HepG2 (cell line): ENCODE measurements at regions not wholly inside any gene's neighbourhood (a gene's known extent, or its start where the extent isn't known, plus 50 kb on each side); places are given as distances from the start of the nearest gene placed in this dataset.
A peak's percentile ranks its signal among the peaks of the same experiment; 100 is the strongest.

ENCODE experiments used
- ATAC-seq: fragments of 200-7000 bp; cut with Tn5 transposase; 3 replicates; pipeline ENCODE4 v1.9.1; 2020; ENCODE audit warnings: mild to moderate bottlenecking, moderate library complexity
- BruUV-seq: library from RNA; stranded (reverse); fragments of 400-500 nt; replicated peaks from 2 replicates; lab custom pipeline; 2021; lab: Mats Ljungman, UMichigan
- CTCF ChIA-PET: fragments of 300-600 bp; formaldehyde crosslinking; extraction: SDS; loops from one replicate; lab custom pipeline; 2021; ENCODE audit warnings: low total read pairs, inconsistent platforms, low intra/inter-chr PET ratio; lab: Yijun Ruan, JAX
- POLR2A ChIA-PET: fragments of 350-600 bp; sonication (Branson Sonifier 250); formaldehyde crosslinking; loops from one replicate; lab custom pipeline; 2020; ENCODE audit warnings: antibody characterized with exemption, inconsistent platforms; lab: Yijun Ruan, JAX
- DNase-seq: peaks from one replicate; pipeline ENCODE4 v3.0.0-alpha.2; 2015; ENCODE audit warnings: low spot score
- FAIRE-seq: peaks from 3 replicates; lab custom pipeline; 2011; peaks lifted over from hg19 to GRCh38; lab: Jason Lieb, UNC
- H2AFZ ChIP-seq: one replicate; pipeline ENCODE4 v1.6.1; 2011; ENCODE audit warnings: low read length, inconsistent platforms
- H3K27ac ChIP-seq: fragments of 300-600 bp; 3 replicates; pipeline ENCODE4 v1.8.0; 2011; ENCODE audit warnings: mixed run types, mild to moderate bottlenecking, mixed read lengths, low read length, inconsistent platforms; ENCODE audit not compliant: insufficient read depth; ENCODE audit errors: extremely low read length
- H3K27me3 ChIP-seq, 2 experiments: fragments of 200-600 bp in 1 of 2; 2 replicates in 1 of 2; 3 replicates in 1 of 2; pipeline versions ENCODE4 v1.6.0 to v1.8.0; 2011; ENCODE audit warnings: low read length in 2 of 2, mild to moderate bottlenecking in 2 of 2, moderate library complexity in 2 of 2, inconsistent platforms in 1 of 2; ENCODE audit not compliant: insufficient read depth in 2 of 2, control insufficient read depth in 1 of 2
- H3K36me3 ChIP-seq, 2 experiments: fragments of 200-600 bp in 1 of 2; replicated peaks in 1 of 2; 2 replicates in 1 of 2; 3 replicates in 1 of 2; pipeline versions ENCODE4 v1.5.1 to v1.8.0; 2011; ENCODE audit warnings: low read length in 2 of 2, inconsistent platforms in 1 of 2; ENCODE audit not compliant: insufficient read depth in 2 of 2, control insufficient read depth in 1 of 2
- H3K4me1 ChIP-seq: 2 replicates; pipeline ENCODE4 v1.5.1; 2012; ENCODE audit warnings: low read length, inconsistent platforms; ENCODE audit not compliant: insufficient read depth
- H3K4me2 ChIP-seq: 2 replicates; pipeline ENCODE4 v1.6.0; 2011; ENCODE audit warnings: low read depth, low read length, inconsistent platforms
- H3K4me3 ChIP-seq, 3 experiments: fragments of 200-600 bp in 1 of 3; sonication (generic), shearing (Covaris generic) in 1 of 3; replicated peaks in 1 of 3; 2 replicates each; pipeline ENCODE4 v1.5.1; 2011 to 2016; ENCODE audit warnings: low read length in 3 of 3, inconsistent platforms in 2 of 3, low read depth in 2 of 3, mild to moderate bottlenecking in 2 of 3, control low read depth in 1 of 3, mixed read lengths in 1 of 3; ENCODE audit not compliant: insufficient read depth in 1 of 3
- H3K79me2 ChIP-seq: one replicate; pipeline ENCODE4 v1.6.1; 2011; ENCODE audit warnings: low read length, inconsistent platforms; ENCODE audit not compliant: insufficient read depth
- H3K9ac ChIP-seq: 2 replicates; pipeline ENCODE4 v1.6.0; 2011; ENCODE audit warnings: mild to moderate bottlenecking, low read depth, low read length, inconsistent platforms; ENCODE audit not compliant: insufficient read depth
- H3K9me3 ChIP-seq: 2 replicates; pipeline ENCODE4 v1.5.1; 2012; ENCODE audit warnings: mild to moderate bottlenecking, low read length
- H4K20me1 ChIP-seq: 2 replicates; pipeline ENCODE4 v1.6.0; 2011; ENCODE audit warnings: inconsistent platforms, mild to moderate bottlenecking, low read length, moderate library complexity; ENCODE audit not compliant: insufficient read depth
- DNMT1 ChIP-seq: sonication (generic); formaldehyde crosslinking; IDR thresholded peaks from 2 replicates; pipeline ENCODE4 v1.5.1; 2020; ENCODE audit warnings: mild to moderate bottlenecking, missing genetic modification reagents
- MAFK ChIP-seq, 2 experiments: IDR thresholded peaks in 1 of 2; conservative IDR thresholded peaks in 1 of 2; 2 replicates each; pipeline ENCODE4 v1.6.1; 2011; ENCODE audit warnings: improper control_type of control experiment in 2 of 2, low read length in 2 of 2
- MBD4 ChIP-seq: IDR thresholded peaks from 2 replicates; pipeline ENCODE4 v1.6.1; 2012; ENCODE audit warnings: low read length, inconsistent platforms, borderline replicate concordance
- MZF1 ChIP-seq: sonication (generic); formaldehyde crosslinking; IDR thresholded peaks from 2 replicates; pipeline ENCODE4 v1.8.1; 2023; ENCODE audit warnings: mild to moderate bottlenecking, missing genetic modification reagents, borderline replicate concordance
- ZBTB42 ChIP-seq: sonication (generic); formaldehyde crosslinking; IDR thresholded peaks from 2 replicates; pipeline ENCODE4 v1.5.0; 2020; ENCODE audit warnings: mild to moderate bottlenecking, missing genetic modification reagents
- ZNF724P ChIP-seq: sonication (generic); formaldehyde crosslinking; IDR thresholded peaks from 2 replicates; pipeline ENCODE4 v1.8.0; 2022; ENCODE audit warnings: missing genetic modification reagents, borderline replicate concordance
- ZSCAN9 ChIP-seq: IDR thresholded peaks from 2 replicates; pipeline ENCODE4 v1.6.1; 2016; ENCODE audit warnings: borderline replicate concordance
- WGBS: methylation state at CpG from one replicate; pipeline ENCODE4 v1.1.6; 2017; ENCODE audit warnings: low lambda C conversion rate; 5-methylcytosine and 5-hydroxymethylcytosine counted together
- in situ Hi-C: cut with HindIII; loops from 2 replicates; pipeline ENCODE4 v1.10.0; 2017; ENCODE audit warnings: low pct_unique_long_range_greater_than_20kb; ENCODE audit not compliant: extremely low pct_ligation_motif_present
- intact Hi-C: fragments of 100-400 bp; cut with micrococcal nuclease; formaldehyde crosslinking; loops from one replicate; pipeline ENCODE4 v1.10.0; 2022; ENCODE audit not compliant: unreplicated experiment
- TF ChIP-seq, protein P1 (sequence below): sonication (generic); formaldehyde crosslinking; IDR thresholded peaks from 2 replicates; pipeline ENCODE4 v1.8.1; 2022; ENCODE audit warnings: mild to moderate bottlenecking, missing genetic modification reagents
- TF ChIP-seq, protein P2 (sequence below): sonication (generic); formaldehyde crosslinking; IDR thresholded peaks from 2 replicates; pipeline ENCODE4 v1.9.0; 2021; ENCODE audit warnings: missing genetic modification reagents, mild to moderate bottlenecking, borderline replicate concordance

GRCh38 chr10:44309361-44309760 lies 75.5 kb downstream of the CXCL12 start:
- in situ Hi-C loops = no loop called here
- no peak for DNase-seq
- TF ChIP-seq, protein P1, sequence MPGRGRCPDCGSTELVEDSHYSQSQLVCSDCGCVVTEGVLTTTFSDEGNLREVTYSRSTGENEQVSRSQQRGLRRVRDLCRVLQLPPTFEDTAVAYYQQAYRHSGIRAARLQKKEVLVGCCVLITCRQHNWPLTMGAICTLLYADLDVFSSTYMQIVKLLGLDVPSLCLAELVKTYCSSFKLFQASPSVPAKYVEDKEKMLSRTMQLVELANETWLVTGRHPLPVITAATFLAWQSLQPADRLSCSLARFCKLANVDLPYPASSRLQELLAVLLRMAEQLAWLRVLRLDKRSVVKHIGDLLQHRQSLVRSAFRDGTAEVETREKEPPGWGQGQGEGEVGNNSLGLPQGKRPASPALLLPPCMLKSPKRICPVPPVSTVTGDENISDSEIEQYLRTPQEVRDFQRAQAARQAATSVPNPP = no peak
- TF ChIP-seq ZSCAN9 (CRISPR knock-in tag) = no peak
- TF ChIP-seq ZBTB42 = no peak
- TF ChIP-seq ZNF724P = no peak
- no peak for TF ChIP-seq MZF1
- TF ChIP-seq, protein P2, sequence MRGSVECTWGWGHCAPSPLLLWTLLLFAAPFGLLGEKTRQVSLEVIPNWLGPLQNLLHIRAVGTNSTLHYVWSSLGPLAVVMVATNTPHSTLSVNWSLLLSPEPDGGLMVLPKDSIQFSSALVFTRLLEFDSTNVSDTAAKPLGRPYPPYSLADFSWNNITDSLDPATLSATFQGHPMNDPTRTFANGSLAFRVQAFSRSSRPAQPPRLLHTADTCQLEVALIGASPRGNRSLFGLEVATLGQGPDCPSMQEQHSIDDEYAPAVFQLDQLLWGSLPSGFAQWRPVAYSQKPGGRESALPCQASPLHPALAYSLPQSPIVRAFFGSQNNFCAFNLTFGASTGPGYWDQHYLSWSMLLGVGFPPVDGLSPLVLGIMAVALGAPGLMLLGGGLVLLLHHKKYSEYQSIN = no peak
- TF ChIP-seq MBD4 = no peak
- Histone ChIP-seq H3K4me1 (peaks cover 7% of the 10 kb centered on the region; the same call in 1 of the 2 replicates), H3K4me3 (no peak overlapping the region), H3K4me2 (no peak overlapping the region), H3K27ac (no peak overlapping the region), H3K9me3 (no peaks in the 10 kb centered on the region), H3K9ac (no peak overlapping the region), H3K79me2 (no peaks in the 10 kb centered on the region), H2AFZ (no peak overlapping the region), H3K27me3 (no peaks in the 10 kb centered on the region), H4K20me1 (no peaks in the 10 kb centered on the region), H3K36me3 (no peaks in the 10 kb centered on the region)
- ChIA-PET POLR2A (no interaction called here), CTCF (no interaction called here)
- FAIRE-seq = no peak
- 6% methylated on average over 4 of the region's 4 CpGs for WGBS
- intact Hi-C loops = no loop called here
- no peak for ATAC-seq
- BruUV-seq = no TSS peak

DNA sequence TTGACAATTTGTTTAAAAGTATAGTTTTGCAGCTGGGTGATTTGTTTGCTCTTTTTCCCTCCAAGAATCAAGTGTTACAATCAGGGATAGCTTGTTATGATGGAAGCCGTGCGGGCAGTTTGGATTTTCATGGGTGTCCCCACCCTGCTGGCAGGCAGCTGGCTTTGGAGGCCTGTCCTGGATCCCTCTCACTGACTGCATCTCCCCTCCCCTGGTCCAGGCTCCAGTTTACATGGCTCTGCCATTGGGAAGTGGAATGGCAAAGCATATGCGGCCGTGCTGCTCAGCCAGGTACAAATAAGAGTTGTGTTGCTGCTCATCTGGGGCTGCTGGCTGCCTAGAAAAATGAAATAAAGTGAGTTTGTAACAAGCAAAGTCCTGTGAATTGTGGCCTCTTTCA lies 76.0 kb downstream of the CXCL12 start:
- BruUV-seq = no TSS peak
- no peak overlapping the region for H3K4me3 ChIP-seq
- FAIRE-seq (no peak), DNase-seq (no peak), ATAC-seq (no peak)
- H3K9ac ChIP-seq = no peak overlapping the region
- no peaks in the 10 kb centered on the region for H3K36me3 ChIP-seq
- CTCF ChIA-PET = no interaction called here
- H3K9me3 ChIP-seq = peaks cover 3% of the 10 kb centered on the region; the same call in 1 of the 2 replicates
- H3K4me2 ChIP-seq = no peak overlapping the region
- H2AFZ ChIP-seq = no peak overlapping the region
- peaks cover 7% of the 10 kb centered on the region; the same call in 1 of the 2 replicates for H3K4me1 ChIP-seq
- TF ChIP-seq DNMT1 (no peak), MAFK (conservative IDR thresholded peaks at IDR 0.05 in 1 of 2, IDR thresholded peaks at IDR 0.05 in 1 of 2; ENCODE audit: low read length in 2 of 2) (peak in 1 of 2 experiments; percentile 15; a peak in 1 of 4 replicates)
- TF ChIP-seq, all 625 proteins: peak for 1
- intact Hi-C loops (no loop called here), in situ Hi-C loops (no loop called here)
- no peak overlapping the region for H3K27ac ChIP-seq
- no peaks in the 10 kb centered on the region for H3K27me3 ChIP-seq
- H3K79me2 ChIP-seq = no peaks in the 10 kb centered on the region
- POLR2A ChIA-PET = no interaction called here
- 67% methylated on average over 4 of the region's 4 CpGs for WGBS
- no peaks in the 10 kb centered on the region for H4K20me1 ChIP-seq
